NCI-H1092 treated with DMSO at 0.1 percent for 48 hours (cell line): ENCODE measurements at regions not wholly inside any gene's neighbourhood (a gene's known extent, or its start where the extent isn't known, plus 50 kb on each side); places are given as distances from the start of the nearest gene placed in this dataset.

Experiments
- DNase-seq: peaks from one replicate; lab custom pipeline; 2025; lab: John Stamatoyannopoulos, UW

GRCh38 chr1:244157731-244158438, 106.8 kb downstream of the ZBTB18 start:
- DNase-seq: no peak

GRCh38 chr1:244159646-244160045, 108.6 kb downstream of the ZBTB18 start:
- DNase-seq: no peak

GRCh38 chr1:244160455-244161235, 109.6 kb downstream of the ZBTB18 start:
- DNase-seq: no peak

- no peak for DNase-seq
These were observed 110.1 kb downstream of the ZBTB18 start for GRCh38 chr1:244161236-244161510.

- no peak for DNase-seq
These were observed 111.9 kb downstream of the ZBTB18 start for GRCh38 chr1:244162786-244163530.

GRCh38 chr1:244163861-244164510, 112.9 kb downstream of the ZBTB18 start:
- no peak for DNase-seq

- DNase-seq: no peak
These were observed 113.4 kb downstream of the ZBTB18 start for GRCh38 chr1:244164511-244164890.

GRCh38 chr1:244165021-244165420, 113.9 kb downstream of the ZBTB18 start:
- no peak for DNase-seq

GRCh38 chr1:244165701-244166100, 114.6 kb downstream of the ZBTB18 start:
- DNase-seq: no peak

- DNase-seq: no peak
These were observed 120.3 kb downstream of the ZBTB18 start for GRCh38 chr1:244171241-244171985.

GRCh38 chr1:244173240-244173639, 122.2 kb downstream of the ZBTB18 start:
- no peak for DNase-seq

GRCh38 chr1:244173769-244174168, 122.7 kb downstream of the ZBTB18 start:
- DNase-seq: no peak

GRCh38 chr1:244174922-244175521, 123.9 kb downstream of the ZBTB18 start:
- DNase-seq: no peak

GRCh38 chr1:244176201-244176600, 125.1 kb downstream of the ZBTB18 start:
- DNase-seq: no peak

GRCh38 chr1:244180256-244180655, 129.2 kb downstream of the ZBTB18 start:
- DNase-seq: no peak

- DNase-seq: no peak
These were observed 130.8 kb downstream of the ZBTB18 start for GRCh38 chr1:244181867-244182266.

GRCh38 chr1:244183037-244183436, 132.0 kb downstream of the ZBTB18 start:
- no peak for DNase-seq

- no peak for DNase-seq
These were observed 135.3 kb downstream of the ZBTB18 start for GRCh38 chr1:244186372-244186771.

- DNase-seq: peak; percentile 50
These were observed 136.2 kb downstream of the ZBTB18 start for GRCh38 chr1:244187310-244187709.

- DNase-seq: no peak
These were observed 140.5 kb downstream of the ZBTB18 start for GRCh38 chr1:244191581-244191980.

GRCh38 chr1:244192325-244192724, 141.2 kb downstream of the ZBTB18 start:
- DNase-seq: no peak
